CD1c-positive myeloid dendritic cell (primary cell): ENCODE measurements at regions not wholly inside any gene's neighbourhood (a gene's known extent, or its start where the extent isn't known, plus 50 kb on each side); places are given as distances from the start of the nearest gene placed in this dataset.

Source experiments
- DNase-seq: peaks from one replicate; pipeline ENCODE4 v3.0.0-alpha.2; 2016; ENCODE audit errors: extremely low spot score

- no peak for DNase-seq
Measured at GRCh38 chr1:222038971-222039370, 297.1 kb upstream of the DUSP10 start.

- DNase-seq: no peak
Measured at GRCh38 chr1:222037720-222038119, 295.8 kb upstream of the DUSP10 start.

DNA sequence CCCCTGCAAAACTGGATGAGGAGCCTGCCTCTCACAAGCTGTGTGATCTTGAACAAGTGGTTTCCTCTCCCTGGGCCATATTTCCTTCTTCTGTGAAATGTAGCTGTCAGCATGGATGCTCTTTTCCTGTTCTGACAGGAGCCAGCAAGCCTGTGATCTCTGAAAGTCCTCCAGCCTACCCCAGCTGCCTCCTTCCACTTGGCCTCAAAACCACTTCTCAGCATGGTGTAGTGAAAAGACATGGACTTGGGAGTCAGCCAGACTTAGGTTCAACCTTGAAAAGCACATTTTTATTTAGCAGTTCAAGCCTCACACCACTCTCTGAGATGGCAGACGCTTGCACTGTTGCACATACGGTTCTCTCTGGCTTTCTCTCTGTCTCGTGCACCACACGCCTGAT lies 292.9 kb upstream of the DUSP10 start:
- DNase-seq: no peak

GRCh38 chr1:222033450-222033849 lies 291.6 kb upstream of the DUSP10 start:
- DNase-seq: no peak

GRCh38 chr1:222031318-222031717 lies 289.4 kb upstream of the DUSP10 start:
- no peak for DNase-seq

- no peak for DNase-seq
Measured at GRCh38 chr1:222028676-222029075, 286.8 kb upstream of the DUSP10 start.

DNA sequence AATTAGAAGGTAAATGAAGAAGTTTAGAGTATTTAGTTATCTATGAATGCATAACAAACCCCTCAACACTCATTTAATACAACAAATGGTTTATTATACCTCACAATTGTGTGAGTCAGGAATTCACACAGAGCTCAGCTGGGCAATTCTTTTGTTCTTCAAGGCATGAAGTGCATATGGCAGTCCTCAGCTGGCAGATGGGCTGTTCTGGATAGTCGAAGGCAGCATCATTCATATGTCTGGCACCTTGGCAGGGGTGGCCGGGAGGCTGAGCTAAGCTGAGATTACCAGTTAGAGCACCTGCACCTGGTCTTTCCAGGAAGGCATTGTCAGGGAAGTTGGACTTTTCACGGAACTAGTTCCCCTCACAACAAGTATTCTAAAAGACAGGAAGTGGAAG lies 286.2 kb upstream of the DUSP10 start:
- DNase-seq: no peak

GRCh38 chr1:222026280-222026679 lies 284.4 kb upstream of the DUSP10 start:
- no peak for DNase-seq

- no peak for DNase-seq
Measured at GRCh38 chr1:222023025-222023424, 281.1 kb upstream of the DUSP10 start.

DNA sequence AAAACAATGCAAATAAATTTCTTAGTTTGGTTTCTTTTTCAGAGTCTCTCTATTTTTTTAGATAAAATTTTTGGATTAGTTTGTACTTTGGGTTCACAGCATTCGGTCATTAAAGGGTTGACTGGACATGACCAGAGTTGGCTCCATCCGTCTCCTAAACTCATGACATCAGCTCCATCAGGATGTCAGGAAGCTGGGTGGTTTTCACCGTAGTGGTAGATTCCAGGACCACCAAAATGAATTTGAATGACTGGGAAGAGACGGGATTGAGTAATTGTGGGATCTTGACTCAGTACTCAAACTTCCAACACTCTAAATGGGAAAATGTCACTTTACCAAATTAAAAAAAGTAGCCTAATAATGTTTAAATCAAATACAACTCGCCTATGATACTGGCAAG lies 279.2 kb upstream of the DUSP10 start:
- DNase-seq: no peak

DNA sequence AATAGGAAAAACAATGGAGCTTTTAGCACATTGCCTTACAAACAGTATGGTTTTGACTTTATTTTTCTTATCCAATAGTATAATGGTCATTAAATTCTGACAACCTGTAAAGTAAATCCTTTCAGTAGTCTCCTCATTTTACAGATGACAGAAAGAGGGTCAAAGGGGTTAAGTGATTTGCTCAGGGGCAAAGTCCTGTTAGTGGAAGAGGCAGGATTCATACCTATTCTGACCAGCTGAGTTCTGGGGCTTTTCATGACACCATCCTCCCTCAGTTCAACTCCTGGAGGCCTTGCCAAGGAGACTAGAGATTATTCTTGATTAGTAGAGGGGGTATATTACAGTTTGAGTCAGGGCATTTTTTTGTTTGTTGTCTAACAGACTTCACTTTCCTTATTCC lies 278.7 kb upstream of the DUSP10 start:
- no peak for DNase-seq

- no peak for DNase-seq
Measured at GRCh38 chr1:222019029-222019428, 277.1 kb upstream of the DUSP10 start.

GRCh38 chr1:222018041-222018440 lies 276.2 kb upstream of the DUSP10 start:
- no peak for DNase-seq

DNA sequence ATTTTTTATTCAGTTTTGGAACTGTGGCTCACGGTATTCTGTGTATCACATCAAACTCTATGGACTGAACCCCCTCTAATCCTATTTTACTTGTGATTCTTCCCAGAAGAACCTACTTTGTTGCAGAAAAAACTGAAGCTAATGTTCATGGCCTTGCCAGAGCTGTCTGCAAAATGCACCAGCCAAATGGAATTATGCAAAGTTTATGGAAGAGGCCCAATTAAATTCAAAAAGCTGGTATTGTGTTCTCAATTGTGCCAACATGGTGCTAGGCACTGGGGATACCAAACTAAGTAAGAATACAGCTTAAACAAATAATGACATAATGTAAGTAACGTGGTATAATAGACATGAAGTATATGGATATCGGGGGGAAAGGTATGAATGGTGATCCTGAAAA lies 273.8 kb upstream of the DUSP10 start:
- no peak for DNase-seq

DNA sequence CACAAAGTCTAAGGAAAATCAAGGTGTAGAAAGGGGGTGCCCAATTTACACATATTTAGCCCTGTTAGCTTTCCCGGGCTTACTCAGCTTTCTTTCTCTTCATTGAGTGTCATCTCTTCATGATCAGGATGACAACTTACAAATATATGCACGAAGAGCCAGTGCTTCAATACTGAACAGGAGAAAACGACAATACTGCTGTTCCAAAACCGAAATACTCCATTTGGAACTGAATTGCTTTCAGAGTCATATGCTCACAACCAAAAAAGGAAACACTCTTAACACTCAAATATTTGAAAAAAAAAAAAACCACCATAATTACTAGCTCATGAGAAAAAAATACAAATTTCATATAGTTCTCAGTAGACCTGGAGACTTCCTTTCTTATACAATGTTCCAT lies 272.1 kb upstream of the DUSP10 start:
- DNase-seq: no peak

- no peak for DNase-seq
Measured at GRCh38 chr1:222012816-222013215, 270.9 kb upstream of the DUSP10 start.

- no peak for DNase-seq
Measured at GRCh38 chr1:222010306-222010705, 268.4 kb upstream of the DUSP10 start.

DNA sequence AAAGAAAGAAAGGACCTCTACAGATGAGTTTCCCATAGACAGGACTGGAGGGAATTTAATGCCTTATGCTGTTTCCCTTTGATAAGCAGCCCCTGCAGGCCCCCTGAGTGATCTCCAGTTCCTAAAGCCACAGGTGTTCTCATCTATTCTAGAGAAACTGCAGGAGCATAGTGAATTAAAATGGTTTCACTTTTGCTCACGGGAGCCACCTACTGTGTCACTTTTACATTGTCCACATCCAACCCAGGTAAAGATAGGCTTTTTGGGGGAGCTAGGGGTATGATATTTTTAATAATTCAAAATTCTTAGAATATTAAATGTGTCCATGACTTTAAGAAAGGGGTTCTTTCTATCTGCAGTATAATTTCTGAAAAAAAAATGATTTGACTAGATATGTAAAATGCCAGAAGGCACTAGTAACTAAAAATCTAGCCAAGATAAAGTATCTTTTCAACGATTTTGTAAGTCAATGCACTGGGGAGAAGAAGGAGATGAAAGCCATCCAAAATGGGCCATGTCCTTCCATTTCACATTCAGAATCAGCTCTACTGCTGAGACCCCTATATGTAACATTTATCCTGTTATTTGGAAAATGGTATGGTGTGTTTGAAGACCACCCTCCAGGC lies 267.3 kb upstream of the DUSP10 start:
- peak; percentile 21 for DNase-seq

GRCh38 chr1:222006715-222007114 lies 264.8 kb upstream of the DUSP10 start:
- no peak for DNase-seq

- no peak for DNase-seq
Measured at GRCh38 chr1:222004784-222005183, 262.9 kb upstream of the DUSP10 start.

- DNase-seq: no peak
Measured at GRCh38 chr1:222004034-222004433, 262.1 kb upstream of the DUSP10 start.

DNA sequence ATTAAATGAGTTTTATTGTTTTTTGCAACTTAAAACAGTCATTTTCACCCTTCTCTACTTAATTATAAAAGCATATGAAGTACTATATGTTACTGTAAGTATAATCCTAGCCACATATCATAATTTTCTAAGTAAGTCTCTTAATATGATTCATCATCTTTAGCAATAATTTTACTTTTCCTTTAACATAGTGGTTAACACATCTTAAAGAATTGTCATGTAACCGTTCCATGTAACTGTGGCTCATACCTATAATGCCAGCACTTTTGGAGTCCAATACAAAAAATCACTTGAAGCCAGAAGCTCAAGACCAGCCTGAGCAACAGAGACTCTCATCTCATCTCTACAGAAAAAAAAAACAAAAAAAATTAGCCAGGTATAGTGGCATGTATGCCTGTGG lies 260.6 kb upstream of the DUSP10 start:
- DNase-seq: no peak

GRCh38 chr1:222000131-222000530 lies 258.2 kb upstream of the DUSP10 start:
- DNase-seq: no peak

GRCh38 chr1:221998781-221999180 lies 256.9 kb upstream of the DUSP10 start:
- DNase-seq: no peak
